GM19043 (cell line): ENCODE measurements at regions not wholly inside any gene's neighbourhood (a gene's known extent, or its start where the extent isn't known, plus 50 kb on each side); places are given as distances from the start of the nearest gene placed in this dataset.

ENCODE experiments used
- ATAC-seq: cut with Tn5 transposase; IDR thresholded peaks from one replicate; pipeline ENCODE4 v1.9.1; 2021; ENCODE audit warnings: low read depth; ENCODE audit not compliant: unreplicated experiment

GRCh38 chr2:21381421-21381820 lies 257.7 kb downstream of the TDRD15 start:
- no peak for ATAC-seq

DNA sequence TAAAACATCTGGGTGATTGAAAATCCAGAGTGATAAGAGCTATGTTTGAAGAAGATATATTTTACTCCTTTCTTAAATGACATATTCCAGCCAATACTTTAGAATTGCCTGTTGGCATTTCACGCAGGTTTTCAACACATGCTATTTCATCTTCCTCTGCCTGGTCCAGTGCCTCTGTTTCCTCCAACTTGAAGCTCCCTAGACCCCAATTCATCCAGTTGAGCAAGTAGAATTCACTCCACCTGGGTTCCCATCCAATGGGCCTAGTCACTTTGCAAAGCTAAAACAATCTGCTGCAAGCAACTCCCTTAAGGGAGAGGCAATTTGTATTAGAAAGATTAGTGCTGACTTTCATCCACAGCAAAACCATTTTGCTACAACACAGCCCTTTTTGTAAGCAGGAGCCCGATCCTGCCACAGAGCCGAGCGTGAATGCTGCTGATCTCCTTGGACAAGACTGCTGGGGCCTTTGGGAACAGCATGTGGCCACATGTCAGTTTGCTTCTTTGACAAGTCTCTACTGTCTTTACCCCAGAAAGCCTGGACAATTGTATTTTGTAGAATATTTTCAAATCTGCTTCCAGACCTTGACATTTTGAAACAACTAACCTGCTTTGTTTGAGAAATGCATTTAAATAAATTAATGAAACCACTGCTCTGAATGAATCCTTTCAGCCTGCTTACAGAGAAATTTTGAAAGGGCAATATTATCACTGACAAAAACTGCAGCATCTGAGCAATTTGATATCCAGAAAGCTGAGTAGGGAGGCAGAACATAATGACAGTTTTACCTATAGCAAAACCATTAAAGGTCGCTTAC lies 259.1 kb downstream of the TDRD15 start:
- ATAC-seq, result no peak

DNA sequence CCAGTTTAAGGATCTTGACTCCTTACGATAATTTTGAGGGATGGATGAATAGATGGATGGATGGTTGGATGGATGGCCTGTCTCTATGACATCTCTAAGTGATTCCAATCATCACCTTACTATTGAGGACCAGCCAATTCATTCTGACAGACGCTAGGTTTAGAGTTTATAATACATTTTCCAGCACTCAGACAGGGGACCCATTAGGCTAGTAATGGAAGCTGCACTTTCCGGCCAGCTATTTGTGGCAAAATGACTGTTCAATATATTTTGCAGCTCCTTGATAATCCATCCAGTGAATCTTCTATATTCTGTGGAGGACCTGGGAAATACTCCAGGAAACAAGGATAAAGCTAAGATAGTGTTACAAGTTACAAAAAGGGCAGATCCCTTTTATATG lies 262.9 kb downstream of the TDRD15 start:
- ATAC-seq, result no peak

DNA sequence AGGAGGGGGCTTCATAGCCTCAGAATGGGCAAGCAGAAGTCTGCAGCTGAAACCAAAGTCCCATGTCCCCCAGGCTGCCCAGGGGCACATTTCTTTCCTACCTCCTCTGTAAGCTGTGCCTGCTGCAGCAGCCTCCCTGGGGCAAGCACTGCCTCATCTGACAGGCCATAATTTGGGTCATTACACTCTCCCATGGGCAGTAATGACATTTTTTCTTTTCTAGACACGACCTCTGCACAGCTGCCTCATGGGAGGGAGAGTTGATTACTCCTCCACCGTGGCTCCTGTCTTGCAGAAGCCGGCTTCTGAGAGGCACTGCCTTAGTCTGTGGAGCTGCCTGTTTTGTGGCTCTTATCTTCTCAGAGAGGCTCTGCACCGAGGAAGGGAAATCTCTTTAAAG lies 268.9 kb downstream of the TDRD15 start:
- no peak for ATAC-seq

GRCh38 chr2:21393173-21393572 lies 269.4 kb downstream of the TDRD15 start:
- no peak for ATAC-seq

DNA sequence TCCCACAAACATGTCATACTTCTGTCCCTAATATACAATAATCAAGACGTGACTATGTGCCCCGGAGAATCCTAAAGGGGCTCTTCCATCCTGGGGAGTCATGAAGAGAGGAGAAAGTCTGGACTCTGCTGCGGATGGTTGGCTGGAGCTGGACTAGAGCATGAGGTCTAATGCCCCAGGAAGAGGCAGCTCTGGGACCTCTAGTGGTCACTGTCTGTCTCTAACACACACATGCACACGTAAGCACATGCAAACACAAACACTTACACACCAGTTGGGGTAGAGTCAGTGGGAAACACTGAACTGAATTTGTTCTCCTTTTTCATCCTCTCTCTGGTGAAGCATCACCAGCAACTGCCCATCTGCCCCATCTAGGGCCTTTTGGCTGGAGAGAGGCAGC lies 271.6 kb downstream of the TDRD15 start:
- ATAC-seq, result no peak

DNA sequence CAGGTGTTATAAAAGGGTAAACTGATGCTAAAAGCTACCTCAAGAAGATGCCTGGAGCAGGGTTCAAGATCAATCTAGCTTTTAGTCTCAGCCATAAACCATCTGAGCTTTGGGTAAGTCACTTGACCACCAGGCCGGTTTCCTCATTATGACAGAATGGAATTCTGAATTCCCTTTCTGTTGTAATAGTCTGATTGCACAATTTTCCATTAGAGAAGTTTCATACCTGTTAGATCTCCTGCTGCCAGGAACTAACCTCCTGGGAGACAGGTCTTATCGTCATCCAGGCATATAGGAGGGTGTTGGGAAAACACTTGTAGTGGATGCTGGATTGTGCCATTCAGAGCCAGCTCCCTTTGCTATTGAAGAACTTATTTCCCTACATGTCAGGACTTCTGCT lies 272.5 kb downstream of the TDRD15 start:
- ATAC-seq, result no peak

DNA sequence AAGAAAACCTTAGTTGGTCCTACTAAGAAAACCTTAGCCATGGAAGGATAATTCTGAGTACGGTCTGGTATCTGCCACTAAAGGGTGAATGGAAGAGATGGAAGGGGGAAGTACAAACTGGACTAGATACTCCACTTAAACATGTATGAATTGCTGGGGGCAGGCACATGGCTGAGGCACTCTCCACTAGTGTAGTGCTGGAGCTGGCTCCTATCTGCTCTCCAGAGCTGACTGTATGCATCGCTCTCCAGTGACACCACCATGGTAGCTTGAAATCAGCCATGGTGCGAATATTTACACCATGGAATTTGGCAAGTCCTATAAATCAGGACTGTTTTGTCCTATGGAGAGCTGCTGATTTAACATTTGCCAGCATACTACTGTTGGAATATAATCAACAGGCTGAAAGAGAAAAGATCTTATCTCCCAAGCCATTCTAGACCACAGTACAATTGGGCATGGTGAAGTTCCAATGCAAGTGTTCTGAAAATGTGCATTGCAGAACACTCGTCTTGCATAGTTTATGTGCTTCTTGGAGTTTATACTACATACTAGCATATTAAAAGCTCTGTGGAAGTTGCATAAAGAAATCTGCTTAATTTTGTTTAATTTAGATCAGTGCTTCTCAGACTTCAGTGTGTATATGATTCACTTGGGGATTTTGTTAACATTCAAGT lies 277.4 kb downstream of the TDRD15 start:
- ATAC-seq, result no peak

- no peak for ATAC-seq
Measured at GRCh38 chr2:21404137-21404536, 280.4 kb downstream of the TDRD15 start.

GRCh38 chr2:21404827-21405625 lies 281.3 kb downstream of the TDRD15 start:
- ATAC-seq, result no peak

GRCh38 chr2:21406386-21406785 lies 282.6 kb downstream of the TDRD15 start:
- no peak for ATAC-seq

GRCh38 chr2:21406911-21407310 lies 283.1 kb downstream of the TDRD15 start:
- ATAC-seq, result no peak

- ATAC-seq, result no peak
Measured at GRCh38 chr2:21407851-21408250, 284.1 kb downstream of the TDRD15 start.

DNA sequence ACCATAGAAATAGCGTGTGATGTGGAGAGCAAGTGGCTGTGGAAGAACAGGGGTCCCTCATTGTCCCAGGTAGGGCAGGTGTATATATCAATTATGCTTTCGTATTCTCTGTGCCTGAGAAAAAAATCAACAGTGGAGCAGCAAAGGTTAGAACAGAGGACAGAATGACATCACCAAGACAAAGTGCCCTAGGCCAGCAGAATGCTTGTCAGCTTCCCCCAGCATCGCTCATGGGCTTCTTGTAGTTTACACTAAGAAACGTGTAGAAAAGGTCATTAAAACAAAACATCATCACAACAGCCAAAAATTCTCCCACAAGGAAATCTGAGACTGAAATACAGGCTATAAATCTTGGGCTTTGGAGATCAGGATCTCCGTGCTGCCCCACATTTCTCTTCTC lies 288.0 kb downstream of the TDRD15 start:
- no peak for ATAC-seq

- no peak for ATAC-seq
Measured at GRCh38 chr2:21412944-21413443, 289.2 kb downstream of the TDRD15 start.

DNA sequence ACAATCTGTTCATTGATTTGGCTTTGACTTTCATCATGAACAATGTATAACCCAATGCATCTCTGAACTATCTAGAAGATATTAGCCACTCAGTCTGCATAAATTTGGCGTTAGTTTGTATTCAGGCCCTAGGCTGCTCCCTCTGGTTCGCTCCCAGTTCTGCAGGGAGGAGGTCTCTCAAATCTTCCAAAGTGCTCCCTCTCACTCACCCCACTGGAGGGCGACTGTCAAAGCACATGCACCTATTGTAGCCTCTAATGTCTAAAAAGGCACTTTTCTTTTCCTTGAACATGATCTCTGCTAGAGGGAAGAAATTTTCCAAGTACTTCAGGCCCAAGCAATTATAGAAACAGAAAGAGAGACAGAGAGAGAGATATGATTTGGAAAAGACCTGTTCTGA lies 291.5 kb downstream of the TDRD15 start:
- no peak for ATAC-seq

DNA sequence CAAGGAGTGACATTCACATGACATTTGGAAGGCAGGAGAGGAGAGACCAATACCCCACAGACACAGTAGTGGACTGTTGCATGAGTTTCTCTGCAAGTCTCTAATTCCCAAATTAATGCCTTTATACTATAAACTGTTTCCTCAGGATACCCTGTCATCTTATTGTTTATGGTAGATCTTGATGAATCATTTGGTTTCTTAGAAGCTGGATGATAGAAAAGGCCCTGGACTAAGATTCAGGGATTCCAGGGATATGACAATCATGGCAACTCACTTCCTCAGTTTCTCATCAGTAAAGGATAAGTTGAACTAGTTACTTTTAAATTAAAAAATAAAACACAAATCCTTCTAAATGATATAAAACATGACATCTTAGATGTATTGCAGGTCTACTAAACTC lies 292.5 kb downstream of the TDRD15 start:
- ATAC-seq, result no peak

DNA sequence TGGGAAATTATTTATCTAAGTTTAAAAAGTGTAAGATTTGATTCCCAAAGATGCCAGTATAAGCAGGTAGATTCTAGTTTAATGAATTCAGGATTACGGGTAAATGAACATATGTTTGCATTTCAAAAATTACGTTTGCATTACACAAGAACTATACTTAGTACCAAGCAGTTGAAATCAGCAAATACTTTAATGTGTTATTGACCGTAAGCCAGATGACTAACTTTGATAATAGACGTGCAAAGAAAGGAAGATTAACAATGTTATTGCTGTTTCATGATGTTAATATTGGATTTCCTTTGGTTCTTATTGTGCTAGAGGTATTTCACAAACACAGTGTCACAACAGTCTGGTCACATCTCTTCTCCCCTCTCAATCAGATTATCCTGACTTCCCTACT lies 294.7 kb downstream of the TDRD15 start:
- ATAC-seq, result no peak

DNA sequence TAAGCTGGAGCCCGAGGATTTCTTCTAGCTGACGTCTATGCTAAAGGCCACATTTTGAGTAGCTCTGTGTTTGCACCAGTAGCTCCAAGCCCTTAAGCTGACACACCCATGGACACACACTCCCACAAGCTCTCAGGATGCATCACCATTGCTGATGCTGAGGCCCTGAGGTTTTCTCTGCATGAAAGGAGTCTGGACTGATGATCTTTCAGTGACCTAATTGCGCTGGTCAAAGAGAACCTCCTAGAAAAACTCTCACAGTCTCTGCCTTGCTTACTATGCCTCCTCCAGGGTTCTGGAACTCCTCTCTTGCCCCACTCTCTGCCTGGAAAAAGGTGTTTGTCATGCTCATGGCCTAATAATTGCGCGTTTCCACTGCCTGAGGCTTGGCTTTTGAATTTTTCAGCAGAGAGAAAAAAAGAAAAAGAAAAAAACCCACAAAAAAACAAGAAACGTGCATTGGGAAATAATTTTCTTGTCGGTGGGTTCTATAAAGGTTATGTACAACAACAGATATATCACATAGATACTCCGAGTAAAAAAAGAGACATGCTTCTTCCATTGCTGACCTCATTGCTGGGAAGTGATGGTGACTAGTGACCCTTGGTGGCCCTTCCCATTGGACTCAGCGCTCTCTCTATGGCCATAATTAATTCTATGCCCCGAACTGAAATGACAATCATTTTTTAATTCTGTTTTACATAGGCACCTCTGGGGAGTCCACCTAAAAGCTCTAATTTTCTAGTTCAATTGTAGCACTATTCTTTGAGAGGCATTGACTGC lies 297.0 kb downstream of the TDRD15 start:
- ATAC-seq, result no peak

DNA sequence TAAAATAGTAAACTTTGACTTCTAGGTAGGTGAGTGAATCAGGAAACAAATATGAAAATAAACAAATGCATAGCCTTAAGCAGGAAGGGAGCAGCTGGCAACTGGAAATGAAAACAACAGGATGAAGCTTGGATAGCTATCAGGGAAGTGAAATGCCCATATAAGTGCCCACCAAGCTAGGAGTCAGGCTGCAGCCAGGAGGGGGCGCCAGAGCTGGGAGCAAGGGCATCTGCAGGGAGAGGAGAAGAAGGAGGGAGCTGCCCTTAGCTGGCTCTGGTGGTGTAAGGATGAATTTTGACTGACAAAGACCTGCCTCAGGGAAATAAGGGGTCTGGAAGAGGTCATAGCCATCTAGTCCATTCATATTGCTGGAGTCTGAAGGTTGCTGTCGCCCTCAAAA lies 298.3 kb downstream of the TDRD15 start:
- peak; percentile 52 for ATAC-seq
